ENCODE measurements at regions not wholly inside any gene's neighbourhood (a gene's known extent, or its start where the extent isn't known, plus 50 kb on each side); places are given as distances from the start of the nearest gene placed in this dataset.

GRCh38 chr14:31939934-31940333 is 137.2 kb upstream of the ARHGAP5 start:
- TF ChIP-seq CTCF (IDR thresholded peaks at IDR 0.05; ENCODE audit: insufficient read depth, low read depth, low read length) = no peak
- no peak for TF ChIP-seq EZH2 (IDR thresholded peaks at IDR 0.05; ENCODE audit: insufficient read depth, low read length)
